ENCODE measurements at regions not wholly inside any gene's neighbourhood (a gene's known extent, or its start where the extent isn't known, plus 50 kb on each side); places are given as distances from the start of the nearest gene placed in this dataset.
"Not testable (repeated sequence)": the region's sequence is repeated elsewhere in the genome, so short reads cannot be mapped to it uniquely, and the experiment has no call there.

- DNase-seq, result no peak
Observed at GRCh38 chr2:239801404-239802184, 223.5 kb downstream of the NDUFA10 start.

GRCh38 chr2:239800785-239801386 lies 224.3 kb downstream of the NDUFA10 start:
- no peak for DNase-seq

- DNase-seq, result no peak
Observed at GRCh38 chr2:239797316-239797715, 227.8 kb downstream of the NDUFA10 start.

GRCh38 chr2:239795761-239796160 lies 229.4 kb downstream of the NDUFA10 start:
- DNase-seq, result not testable (repeated sequence)

GRCh38 chr2:239793836-239794235 lies 231.3 kb downstream of the NDUFA10 start:
- DNase-seq, result no peak

GRCh38 chr2:239793086-239793485 lies 232.1 kb downstream of the NDUFA10 start:
- no peak for DNase-seq

GRCh38 chr2:239792405-239793084 lies 232.6 kb downstream of the NDUFA10 start:
- no peak for DNase-seq

GRCh38 chr2:239791526-239792404 lies 233.4 kb downstream of the NDUFA10 start:
- no peak for DNase-seq

- no peak for DNase-seq
Observed at GRCh38 chr2:239790721-239791120, 234.4 kb downstream of the NDUFA10 start.

GRCh38 chr2:239790313-239790712 lies 234.8 kb downstream of the NDUFA10 start:
- no peak for DNase-seq

GRCh38 chr2:239789711-239790110 lies 235.4 kb downstream of the NDUFA10 start:
- no peak for DNase-seq

GRCh38 chr2:239788576-239789098 lies 236.5 kb downstream of the NDUFA10 start:
- no peak for DNase-seq

- no peak for DNase-seq
Observed at GRCh38 chr2:239787538-239788050, 237.5 kb downstream of the NDUFA10 start.

- DNase-seq, result no peak
Observed at GRCh38 chr2:239786791-239787190, 238.4 kb downstream of the NDUFA10 start.

GRCh38 chr2:239781454-239781853 lies 243.7 kb downstream of the NDUFA10 start:
- no peak for DNase-seq

GRCh38 chr2:239780236-239780994 lies 244.7 kb downstream of the NDUFA10 start:
- no peak for DNase-seq

- no peak for DNase-seq
Observed at GRCh38 chr2:239779584-239779983, 245.6 kb downstream of the NDUFA10 start.

- no peak for DNase-seq
Observed at GRCh38 chr2:239778861-239779558, 246.1 kb downstream of the NDUFA10 start.

- DNase-seq, result no peak
Observed at GRCh38 chr2:239778042-239778851, 246.9 kb downstream of the NDUFA10 start.

- DNase-seq, result no peak
Observed at GRCh38 chr2:239777219-239777618, 247.9 kb downstream of the NDUFA10 start.

Measured in AML-193 (cell line).